Colonic mucosa (tissue), 4 donors: ENCODE measurements at regions not wholly inside any gene's neighbourhood (a gene's known extent, or its start where the extent isn't known, plus 50 kb on each side); places are given as distances from the start of the nearest gene placed in this dataset.
A peak's percentile ranks its signal among the peaks of the same experiment; 100 is the strongest.

Experiments
- DNase-seq: peaks from one replicate; pipeline ENCODE4 v3.0.0-alpha.2; 2020
- H3K27ac ChIP-seq: fragments of 200-600 bp; one replicate; pipeline ENCODE4 v1.8.0; 2021
- H3K27me3 ChIP-seq: fragments of 200-600 bp; one replicate; pipeline ENCODE4 v1.8.0; 2021
- H3K36me3 ChIP-seq: fragments of 200-600 bp; one replicate; pipeline ENCODE4 v1.8.0; 2021
- H3K4me1 ChIP-seq: fragments of 200-600 bp; one replicate; pipeline ENCODE4 v1.8.0; 2021; ENCODE audit warnings: mild to moderate bottlenecking
- H3K4me3 ChIP-seq: fragments of 200-600 bp; one replicate; pipeline ENCODE4 v1.8.0; 2021
- H3K9ac ChIP-seq, 2 donors: one replicate each; pipeline ENCODE4 v1.7.0; 2013; ENCODE audit warnings: control low read depth in 2 of 2, low read depth in 2 of 2, low read length in 2 of 2
- H3K9me3 ChIP-seq: fragments of 200-600 bp; one replicate; pipeline ENCODE4 v1.8.0; 2021
- intact Hi-C: fragments of 100-400 bp; cut with DNase I; formaldehyde crosslinking; loops from one replicate; pipeline ENCODE4 v1.14.1; 2022
- TF ChIP-seq, protein P1 (sequence below): fragments of 200-600 bp; IDR thresholded peaks from one replicate; pipeline ENCODE4 v1.8.0; 2022; ENCODE audit warnings: antibody characterized with exemption, mild to moderate bottlenecking
- donor health status: healthy.
- donor health status: DM: no; HTN: no; CAD: no.
- donor health status: DM: no; HTN: no; CAD: no.

DNA sequence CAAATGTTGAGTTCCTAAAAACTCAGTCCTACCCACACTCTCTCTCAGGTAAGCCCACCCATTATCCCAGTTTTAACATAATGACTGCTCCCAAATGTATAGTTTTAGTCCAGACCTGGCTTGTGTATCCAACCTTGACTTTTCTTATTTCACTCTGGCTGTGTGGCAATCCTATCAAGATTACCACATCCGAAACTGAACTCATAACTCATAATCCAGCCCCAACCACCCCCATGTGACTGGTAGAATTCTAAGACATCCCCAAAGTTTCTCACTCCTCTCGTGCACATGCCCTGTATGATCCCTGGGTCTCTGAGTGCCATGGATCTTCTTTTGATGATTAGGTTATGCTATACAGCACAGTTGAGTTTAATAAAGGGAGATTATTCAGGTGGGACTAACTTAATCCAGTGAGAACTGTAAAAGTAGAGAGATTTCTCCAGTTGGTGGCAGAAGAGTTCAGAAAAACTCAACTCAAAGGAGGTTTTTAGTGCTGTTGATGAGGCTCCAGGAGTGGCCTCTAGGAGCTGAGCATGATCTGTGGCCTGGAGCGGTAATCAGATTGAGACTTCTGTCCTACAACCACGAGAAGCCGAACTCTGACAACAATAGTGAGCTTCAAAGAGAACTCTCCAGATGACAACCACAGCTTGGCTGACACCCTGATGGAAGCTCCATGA lies 413.4 kb downstream of the ZNF536 start:
- intact Hi-C loops, result loop anchor here (5.0 to 10.0 kb wide), 2 partner anchors 569 to 1437 kb away; no protein-coding TSS in a partner anchor
- H3K9me3 ChIP-seq, result no peaks in the 10 kb centered on the region
- TF ChIP-seq, protein P1, sequence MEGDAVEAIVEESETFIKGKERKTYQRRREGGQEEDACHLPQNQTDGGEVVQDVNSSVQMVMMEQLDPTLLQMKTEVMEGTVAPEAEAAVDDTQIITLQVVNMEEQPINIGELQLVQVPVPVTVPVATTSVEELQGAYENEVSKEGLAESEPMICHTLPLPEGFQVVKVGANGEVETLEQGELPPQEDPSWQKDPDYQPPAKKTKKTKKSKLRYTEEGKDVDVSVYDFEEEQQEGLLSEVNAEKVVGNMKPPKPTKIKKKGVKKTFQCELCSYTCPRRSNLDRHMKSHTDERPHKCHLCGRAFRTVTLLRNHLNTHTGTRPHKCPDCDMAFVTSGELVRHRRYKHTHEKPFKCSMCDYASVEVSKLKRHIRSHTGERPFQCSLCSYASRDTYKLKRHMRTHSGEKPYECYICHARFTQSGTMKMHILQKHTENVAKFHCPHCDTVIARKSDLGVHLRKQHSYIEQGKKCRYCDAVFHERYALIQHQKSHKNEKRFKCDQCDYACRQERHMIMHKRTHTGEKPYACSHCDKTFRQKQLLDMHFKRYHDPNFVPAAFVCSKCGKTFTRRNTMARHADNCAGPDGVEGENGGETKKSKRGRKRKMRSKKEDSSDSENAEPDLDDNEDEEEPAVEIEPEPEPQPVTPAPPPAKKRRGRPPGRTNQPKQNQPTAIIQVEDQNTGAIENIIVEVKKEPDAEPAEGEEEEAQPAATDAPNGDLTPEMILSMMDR, result no peak
- H3K27ac ChIP-seq, result no peak overlapping the region
- no peak overlapping the region for H3K4me3 ChIP-seq
- no peak for DNase-seq
- no peaks in the 10 kb centered on the region for H3K36me3 ChIP-seq
- H3K27me3 ChIP-seq, result no peaks in the 10 kb centered on the region
- H3K4me1 ChIP-seq, result no peaks in the 10 kb centered on the region
- no peak overlapping the region for H3K9ac ChIP-seq

DNA sequence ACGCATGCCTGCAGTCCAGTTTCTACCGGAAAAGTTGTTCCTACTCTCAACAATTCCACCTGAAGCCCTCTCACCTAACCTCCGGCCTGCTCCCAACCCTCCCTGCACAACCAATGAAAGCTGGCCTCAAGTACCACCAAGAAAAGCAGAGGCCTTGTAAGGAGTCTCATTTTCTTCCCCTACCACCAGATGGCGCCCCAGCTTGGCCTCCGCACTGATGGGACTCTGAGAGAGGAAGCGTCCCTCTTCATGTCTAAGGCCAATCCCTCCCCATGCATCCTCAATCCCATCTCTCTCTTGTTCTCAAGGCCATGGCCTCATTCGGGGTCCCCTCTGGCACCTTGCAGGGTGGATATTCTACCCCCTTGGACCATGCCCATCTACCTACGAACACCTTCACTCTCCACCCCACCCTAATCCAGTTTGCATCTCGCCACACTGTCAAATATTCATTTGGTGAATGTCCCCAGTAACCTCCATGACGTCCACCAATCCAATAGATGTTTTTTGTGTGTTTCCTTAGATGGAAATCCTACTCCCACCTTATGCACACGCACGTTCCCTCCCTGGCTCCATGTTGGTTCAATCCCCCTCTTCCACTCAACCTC lies 412.8 kb downstream of the ZNF536 start:
- intact Hi-C loops, result loop anchor here (5.0 to 10.0 kb wide), 2 partner anchors 570 to 1437 kb away; no protein-coding TSS in a partner anchor
- H3K9me3 ChIP-seq, result no peaks in the 10 kb centered on the region
- no peak overlapping the region for H3K27ac ChIP-seq
- no peaks in the 10 kb centered on the region for H3K36me3 ChIP-seq
- no peaks in the 10 kb centered on the region for H3K4me1 ChIP-seq
- TF ChIP-seq, protein P1, result peak; percentile 57
- H3K4me3 ChIP-seq, result no peak overlapping the region
- DNase-seq, result peak; percentile 63
- no peak overlapping the region for H3K9ac ChIP-seq
- no peaks in the 10 kb centered on the region for H3K27me3 ChIP-seq

DNA sequence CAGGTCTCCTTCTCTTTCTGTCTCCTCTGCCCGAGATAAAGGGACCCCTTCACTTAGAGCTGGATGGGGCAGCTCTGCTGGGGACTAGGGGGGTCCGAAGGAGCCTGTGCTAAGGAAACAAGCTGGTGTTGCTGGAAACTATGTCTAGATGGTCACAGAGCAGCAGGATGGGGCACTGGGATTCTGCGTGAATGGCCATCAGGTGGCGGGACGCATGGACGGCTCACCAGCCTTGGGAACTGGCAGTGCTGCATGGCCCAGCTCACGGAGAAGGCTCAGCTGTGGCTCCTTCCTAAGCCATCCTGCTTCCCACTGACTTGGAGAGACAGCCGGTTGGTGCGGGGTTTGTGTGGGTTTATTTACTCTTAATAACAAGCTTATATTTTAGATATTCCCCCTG lies 411.8 kb downstream of the ZNF536 start:
- Histone ChIP-seq H3K27me3 (no peaks in the 10 kb centered on the region), H3K9ac (no peak overlapping the region), H3K4me3 (no peak overlapping the region), H3K4me1 (no peaks in the 10 kb centered on the region), H3K27ac (no peak overlapping the region), H3K36me3 (no peaks in the 10 kb centered on the region), H3K9me3 (no peaks in the 10 kb centered on the region)
- TF ChIP-seq, protein P1, result no peak
- DNase-seq, result no peak
- intact Hi-C loops, result loop anchor here (10.0 kb wide), 1 partner anchor 571 kb away; no protein-coding TSS in a partner anchor

DNA sequence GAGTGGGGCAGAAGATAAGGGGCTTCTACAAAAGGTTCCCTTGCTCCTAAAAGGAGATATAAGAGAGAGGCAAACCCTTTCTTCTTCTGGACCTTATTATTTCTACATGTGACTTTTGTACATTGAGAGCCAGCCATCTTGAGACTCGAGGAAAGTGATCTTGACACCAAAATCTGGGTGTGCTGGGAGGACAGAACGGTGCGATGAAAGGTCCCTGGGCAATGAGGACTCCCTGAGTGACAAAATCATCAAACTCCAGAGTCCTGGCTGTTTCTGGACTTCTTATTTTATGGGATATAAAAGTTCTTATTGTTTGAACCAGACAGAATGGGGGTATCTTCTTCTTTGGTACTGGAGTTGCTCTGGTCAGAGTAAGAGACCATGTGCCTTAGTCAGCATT lies 411.0 kb downstream of the ZNF536 start:
- Histone ChIP-seq H3K4me3 (no peak overlapping the region), H3K4me1 (no peaks in the 10 kb centered on the region), H3K36me3 (no peaks in the 10 kb centered on the region), H3K9ac (no peak overlapping the region), H3K27ac (no peak overlapping the region), H3K9me3 (no peaks in the 10 kb centered on the region), H3K27me3 (no peaks in the 10 kb centered on the region)
- intact Hi-C loops, result loop anchor here (10.0 kb wide), 1 partner anchor 572 kb away; no protein-coding TSS in a partner anchor
- no peak for DNase-seq
- TF ChIP-seq, protein P1, result no peak

DNA sequence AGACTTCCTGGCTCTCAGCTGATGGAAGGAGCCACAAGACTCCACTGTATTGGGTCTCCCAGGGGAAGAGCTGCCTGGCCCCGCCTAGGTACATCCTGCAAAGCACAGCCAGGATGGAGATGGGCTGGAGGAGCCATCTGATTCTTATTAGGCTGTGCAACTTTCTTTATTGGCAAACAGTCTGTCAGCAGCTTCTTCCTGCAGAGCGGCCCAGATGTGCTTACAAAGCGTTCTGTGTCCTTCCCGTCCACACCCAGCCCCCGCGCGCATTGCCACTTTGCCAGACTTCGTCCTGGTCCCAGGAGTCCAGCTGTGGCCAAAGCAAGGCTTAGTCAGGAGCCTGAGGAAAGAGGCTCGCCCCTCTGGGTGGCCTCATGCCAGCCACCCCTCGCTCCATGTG lies 409.3 kb downstream of the ZNF536 start:
- no peaks in the 10 kb centered on the region for H3K4me1 ChIP-seq
- no peak overlapping the region for H3K9ac ChIP-seq
- no peak overlapping the region for H3K4me3 ChIP-seq
- H3K27me3 ChIP-seq, result no peaks in the 10 kb centered on the region
- TF ChIP-seq, protein P1, result no peak
- intact Hi-C loops, result loop anchor here (10.0 kb wide), 1 partner anchor 573 kb away; no protein-coding TSS in a partner anchor
- no peak overlapping the region for H3K27ac ChIP-seq
- no peaks in the 10 kb centered on the region for H3K36me3 ChIP-seq
- no peaks in the 10 kb centered on the region for H3K9me3 ChIP-seq
- DNase-seq, result no peak
